ENCODE measurements at regions not wholly inside any gene's neighbourhood (a gene's known extent, or its start where the extent isn't known, plus 50 kb on each side); places are given as distances from the start of the nearest gene placed in this dataset.

DNA sequence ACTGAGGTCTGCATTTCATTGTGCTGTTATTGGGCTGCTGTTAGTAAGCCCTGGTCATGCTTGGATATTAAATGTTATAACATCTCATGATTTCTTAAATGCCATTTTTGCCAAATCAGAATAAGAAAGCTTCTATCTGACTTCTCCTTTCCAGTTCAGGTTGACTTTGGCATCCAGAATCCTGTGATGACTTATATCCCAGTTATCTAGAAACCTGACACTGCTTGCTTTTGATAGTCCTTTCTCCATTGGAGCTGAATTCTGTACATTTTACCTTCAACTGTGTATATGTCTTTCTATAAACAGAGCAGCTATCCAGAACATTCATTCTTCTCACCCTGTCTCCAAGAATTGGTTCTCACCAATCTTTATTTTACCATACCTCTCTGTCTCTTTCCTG, 257.7 kb upstream of the GNPDA2 start:
- H3K27ac ChIP-seq (ENCODE audit: low read depth in 1 of 2, low read length in 2 of 2): no peak overlapping the region
- no peak for DNase-seq (ENCODE audit: low spot score)
- no peak overlapping the region for H3K4me3 ChIP-seq (ENCODE audit: low read depth in 1 of 3, low read length in 3 of 3)
- H3K27me3 ChIP-seq (ENCODE audit: control insufficient read depth in 4 of 4, insufficient read depth in 4 of 4, low read length in 3 of 4): no peaks in the 10 kb centered on the region
- TF ChIP-seq TAF1 (conservative IDR thresholded peaks at IDR 0.05) (no peak), NR2F2 (IDR thresholded peaks at IDR 0.05) (no peak), HNF4A (conservative IDR thresholded peaks at IDR 0.05) (no peak), FOXA2 (IDR thresholded peaks at IDR 0.05) (no peak), CTCF (IDR thresholded peaks at IDR 0.05; ENCODE audit: low read depth, low read length, missing input control) (no peak), HNF4G (IDR thresholded peaks at IDR 0.05) (no peak), SP1 (IDR thresholded peaks at IDR 0.05) (no peak), GABPA (IDR thresholded peaks at IDR 0.05 in 1 of 2, conservative IDR thresholded peaks at IDR 0.05 in 1 of 2) (no peak), JUND (IDR thresholded peaks at IDR 0.05) (no peak), EGR1 (IDR thresholded peaks at IDR 0.05; ENCODE audit: low read depth in 2 of 2) (no peak), ATF3 (IDR thresholded peaks at IDR 0.05) (no peak), RAD21 (IDR thresholded peaks at IDR 0.05) (no peak), RXRA (IDR thresholded peaks at IDR 0.05) (no peak), FOXA1 (IDR thresholded peaks at IDR 0.05) (no peak), YY1 (IDR thresholded peaks at IDR 0.05) (no peak), ZBTB33 (IDR thresholded peaks at IDR 0.05) (no peak), REST (IDR thresholded peaks at IDR 0.05) (no peak)
- TF ChIP-seq, protein P1, sequence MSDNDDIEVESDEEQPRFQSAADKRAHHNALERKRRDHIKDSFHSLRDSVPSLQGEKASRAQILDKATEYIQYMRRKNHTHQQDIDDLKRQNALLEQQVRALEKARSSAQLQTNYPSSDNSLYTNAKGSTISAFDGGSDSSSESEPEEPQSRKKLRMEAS (IDR thresholded peaks at IDR 0.05): no peak
- H3K9ac ChIP-seq (ENCODE audit: low read depth in 1 of 2, low read length in 2 of 2): no peak overlapping the region
- peaks cover 0 to 2% (median 0%) of the 10 kb centered on the region in 4 donors for H3K9me3 ChIP-seq (ENCODE audit: control insufficient read depth in 4 of 4, low read length in 3 of 4)
- H3K4me1 ChIP-seq (ENCODE audit: control insufficient read depth in 4 of 4, insufficient read depth in 4 of 4, low read length in 3 of 4): no peaks in the 10 kb centered on the region
- no peaks in the 10 kb centered on the region for H3K36me3 ChIP-seq (ENCODE audit: control insufficient read depth in 4 of 4, insufficient read depth in 3 of 4, low read depth in 1 of 4, low read length in 3 of 4)

Measured in liver (tissue), 7 donors.